ENCODE measurements at regions not wholly inside any gene's neighbourhood (a gene's known extent, or its start where the extent isn't known, plus 50 kb on each side); places are given as distances from the start of the nearest gene placed in this dataset.

GRCh38 chr20:41678799-41679198 is 60.6 kb upstream of the CHD6 start:
- no peak for TF ChIP-seq POLR2A (IDR thresholded peaks at IDR 0.05)
- TF ChIP-seq, protein P1, sequence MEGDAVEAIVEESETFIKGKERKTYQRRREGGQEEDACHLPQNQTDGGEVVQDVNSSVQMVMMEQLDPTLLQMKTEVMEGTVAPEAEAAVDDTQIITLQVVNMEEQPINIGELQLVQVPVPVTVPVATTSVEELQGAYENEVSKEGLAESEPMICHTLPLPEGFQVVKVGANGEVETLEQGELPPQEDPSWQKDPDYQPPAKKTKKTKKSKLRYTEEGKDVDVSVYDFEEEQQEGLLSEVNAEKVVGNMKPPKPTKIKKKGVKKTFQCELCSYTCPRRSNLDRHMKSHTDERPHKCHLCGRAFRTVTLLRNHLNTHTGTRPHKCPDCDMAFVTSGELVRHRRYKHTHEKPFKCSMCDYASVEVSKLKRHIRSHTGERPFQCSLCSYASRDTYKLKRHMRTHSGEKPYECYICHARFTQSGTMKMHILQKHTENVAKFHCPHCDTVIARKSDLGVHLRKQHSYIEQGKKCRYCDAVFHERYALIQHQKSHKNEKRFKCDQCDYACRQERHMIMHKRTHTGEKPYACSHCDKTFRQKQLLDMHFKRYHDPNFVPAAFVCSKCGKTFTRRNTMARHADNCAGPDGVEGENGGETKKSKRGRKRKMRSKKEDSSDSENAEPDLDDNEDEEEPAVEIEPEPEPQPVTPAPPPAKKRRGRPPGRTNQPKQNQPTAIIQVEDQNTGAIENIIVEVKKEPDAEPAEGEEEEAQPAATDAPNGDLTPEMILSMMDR (IDR thresholded peaks at IDR 0.05): no peak
- TF ChIP-seq POLR2AphosphoS5 (IDR thresholded peaks at IDR 0.05; ENCODE audit: insufficient read depth in 1 of 2, low read depth in 1 of 2): no peak

All from vagina (tissue), 2 donors.